GM10266 (cell line): ENCODE measurements at regions not wholly inside any gene's neighbourhood (a gene's known extent, or its start where the extent isn't known, plus 50 kb on each side); places are given as distances from the start of the nearest gene placed in this dataset.

Source experiments
- DNase-seq: peaks from one replicate; pipeline ENCODE4 v3.0.0; 2012; ENCODE audit errors: extremely low spot score
- CTCF ChIP-seq: IDR thresholded peaks from 2 replicates; pipeline ENCODE4 v1.5.1; 2012; ENCODE audit warnings: mild to moderate bottlenecking, low read depth; ENCODE audit not compliant: control insufficient read depth, insufficient read depth; ENCODE audit errors: missing control alignments

DNA sequence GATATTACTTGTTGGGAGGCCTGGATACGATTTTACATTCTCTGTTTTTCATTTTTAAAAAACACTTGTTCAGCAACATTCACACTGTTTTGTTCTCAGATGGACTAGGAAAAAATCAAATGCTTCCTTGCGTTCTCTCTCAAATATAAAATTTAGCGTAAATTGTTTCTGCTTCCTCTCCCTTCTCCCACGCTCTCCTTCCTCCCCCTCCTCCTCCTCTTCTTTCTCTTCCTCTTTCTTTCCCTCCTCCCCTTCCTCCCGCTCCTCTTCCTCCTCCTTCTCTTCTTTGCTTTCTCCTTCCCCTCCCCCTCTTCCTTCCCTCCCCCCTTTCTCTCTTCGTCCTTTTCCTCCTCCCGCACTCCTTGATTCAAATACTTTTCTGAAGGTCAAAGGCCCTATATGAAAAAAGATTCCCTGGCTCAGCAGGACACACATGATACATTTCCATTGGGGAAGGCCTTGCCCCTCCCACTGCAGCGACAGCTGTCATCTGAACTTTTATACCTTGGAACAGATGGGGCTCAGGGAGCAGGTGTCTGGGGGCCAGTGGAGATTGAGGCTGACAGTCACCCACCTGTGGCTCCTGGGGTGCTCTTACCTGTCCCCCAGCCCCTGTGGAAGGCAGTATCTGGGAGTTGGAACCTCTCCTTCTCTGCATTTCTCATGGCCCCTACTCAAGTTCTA lies 99.4 kb upstream of the SDK2 start:
- no peak for TF ChIP-seq CTCF

DNA sequence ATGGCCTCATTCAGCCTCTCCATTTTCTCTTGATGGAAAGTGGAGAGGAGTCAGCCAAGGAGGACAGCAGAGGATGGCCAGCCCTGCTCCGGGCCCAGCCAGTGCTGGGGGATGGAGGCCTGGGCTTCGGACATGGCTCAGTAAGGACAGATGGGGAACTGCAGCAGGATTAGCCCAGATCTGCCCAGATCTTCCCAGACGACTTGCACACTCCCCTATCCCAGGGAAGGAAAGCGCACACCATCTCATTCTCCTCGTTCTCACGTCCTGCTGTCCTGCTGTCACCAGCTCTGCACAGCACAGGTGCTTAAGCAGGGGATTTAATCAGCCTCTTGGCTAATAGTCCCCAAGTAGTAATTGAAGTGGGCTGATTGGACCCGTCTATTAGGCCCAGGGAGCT lies 100.2 kb upstream of the SDK2 start:
- TF ChIP-seq CTCF = no peak
- DNase-seq = no peak

More for the DNA sequence above, 99.4 kb upstream of the SDK2 start:
- DNase-seq = no peak

- no peak for TF ChIP-seq CTCF
- DNase-seq = no peak
Observed at GRCh38 chr17:73746314-73747073, 102.2 kb upstream of the SDK2 start.

- TF ChIP-seq CTCF = no peak
Observed at GRCh38 chr17:73747221-73748002, 103.2 kb upstream of the SDK2 start.

GRCh38 chr17:73748508-73748907 lies 104.3 kb upstream of the SDK2 start:
- no peak for TF ChIP-seq CTCF
- no peak for DNase-seq

More at GRCh38 chr17:73747221-73748002, 103.2 kb upstream of the SDK2 start:
- DNase-seq = no peak

DNA sequence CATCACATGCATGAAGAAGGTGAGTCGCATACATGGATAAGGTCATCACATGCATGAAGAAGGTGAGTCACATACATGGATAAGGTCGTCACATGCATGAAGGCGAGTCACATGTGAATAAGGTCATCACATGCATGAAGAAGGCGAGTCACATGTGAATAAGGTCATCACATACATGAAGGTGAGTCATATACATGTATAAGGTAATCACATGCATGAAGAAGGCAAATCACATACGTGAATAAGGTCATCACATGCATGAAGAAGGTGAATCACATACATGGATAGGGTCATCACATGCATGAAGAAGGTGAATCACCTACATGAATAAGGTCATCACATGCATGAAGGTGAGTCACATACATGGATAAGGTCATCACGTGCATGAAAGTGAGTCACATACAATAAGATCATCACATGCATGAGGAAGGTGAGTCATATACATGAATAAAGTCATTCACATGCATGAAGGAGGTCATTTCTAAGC lies 105.1 kb upstream of the SDK2 start:
- TF ChIP-seq CTCF = no peak
- no peak for DNase-seq
